ENCODE measurements at regions not wholly inside any gene's neighbourhood (a gene's known extent, or its start where the extent isn't known, plus 50 kb on each side); places are given as distances from the start of the nearest gene placed in this dataset.

DNA sequence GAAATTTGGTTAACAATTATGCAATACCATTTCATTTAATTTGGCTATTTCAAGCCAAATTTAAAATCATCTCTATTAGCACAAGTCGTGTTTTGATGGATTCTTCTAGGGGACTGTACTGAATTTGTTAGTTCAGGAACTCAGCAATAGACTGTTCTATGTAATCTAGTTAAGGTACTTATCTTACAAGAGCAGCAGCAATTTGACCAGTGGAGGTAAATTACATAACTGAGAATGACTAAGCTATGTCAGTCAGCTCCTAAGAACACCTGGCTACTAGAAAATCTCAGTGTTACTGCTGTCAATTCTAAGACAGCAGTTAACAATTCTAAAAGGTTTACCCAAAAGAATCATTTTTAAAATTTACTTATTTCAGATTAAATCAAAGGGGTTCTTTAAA lies 513.9 kb upstream of the ZWINT start:
- no peak overlapping the region for H3K4me3 ChIP-seq (ENCODE audit: low read depth, low read length)
- DNase-seq (ENCODE audit: low read depth): no peak
- TF ChIP-seq, protein P1, sequence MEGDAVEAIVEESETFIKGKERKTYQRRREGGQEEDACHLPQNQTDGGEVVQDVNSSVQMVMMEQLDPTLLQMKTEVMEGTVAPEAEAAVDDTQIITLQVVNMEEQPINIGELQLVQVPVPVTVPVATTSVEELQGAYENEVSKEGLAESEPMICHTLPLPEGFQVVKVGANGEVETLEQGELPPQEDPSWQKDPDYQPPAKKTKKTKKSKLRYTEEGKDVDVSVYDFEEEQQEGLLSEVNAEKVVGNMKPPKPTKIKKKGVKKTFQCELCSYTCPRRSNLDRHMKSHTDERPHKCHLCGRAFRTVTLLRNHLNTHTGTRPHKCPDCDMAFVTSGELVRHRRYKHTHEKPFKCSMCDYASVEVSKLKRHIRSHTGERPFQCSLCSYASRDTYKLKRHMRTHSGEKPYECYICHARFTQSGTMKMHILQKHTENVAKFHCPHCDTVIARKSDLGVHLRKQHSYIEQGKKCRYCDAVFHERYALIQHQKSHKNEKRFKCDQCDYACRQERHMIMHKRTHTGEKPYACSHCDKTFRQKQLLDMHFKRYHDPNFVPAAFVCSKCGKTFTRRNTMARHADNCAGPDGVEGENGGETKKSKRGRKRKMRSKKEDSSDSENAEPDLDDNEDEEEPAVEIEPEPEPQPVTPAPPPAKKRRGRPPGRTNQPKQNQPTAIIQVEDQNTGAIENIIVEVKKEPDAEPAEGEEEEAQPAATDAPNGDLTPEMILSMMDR (IDR thresholded peaks at IDR 0.05; ENCODE audit: insufficient read depth, low read length): no peak

DNA sequence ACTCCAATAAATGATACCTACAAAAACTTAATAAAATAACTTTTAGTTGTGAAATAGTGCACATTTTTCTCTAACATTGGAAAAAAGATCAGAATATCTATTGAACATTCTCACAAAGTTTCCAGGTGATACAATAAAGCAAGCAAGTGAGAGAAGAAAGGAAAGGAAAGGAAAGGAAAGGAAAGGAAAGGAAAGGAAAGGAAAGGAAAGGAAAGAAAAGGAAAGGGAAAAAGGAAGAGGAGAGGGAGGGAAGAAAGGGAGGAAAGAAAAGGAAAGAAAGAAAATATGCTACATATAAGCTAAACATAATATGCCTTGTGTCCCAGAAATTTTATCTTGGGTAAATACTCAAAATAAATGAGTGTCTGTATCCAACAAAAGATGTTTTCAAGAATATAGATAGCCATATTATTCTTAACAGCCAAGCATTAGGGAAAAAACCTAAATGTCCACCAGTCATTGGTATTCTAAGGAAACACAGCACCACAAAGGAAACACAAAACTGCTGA lies 510.2 kb upstream of the ZWINT start:
- TF ChIP-seq, protein P1 (IDR thresholded peaks at IDR 0.05; ENCODE audit: insufficient read depth, low read length): no peak
- no peak for DNase-seq (ENCODE audit: low read depth)
- no peak overlapping the region for H3K4me3 ChIP-seq (ENCODE audit: low read depth, low read length)

DNA sequence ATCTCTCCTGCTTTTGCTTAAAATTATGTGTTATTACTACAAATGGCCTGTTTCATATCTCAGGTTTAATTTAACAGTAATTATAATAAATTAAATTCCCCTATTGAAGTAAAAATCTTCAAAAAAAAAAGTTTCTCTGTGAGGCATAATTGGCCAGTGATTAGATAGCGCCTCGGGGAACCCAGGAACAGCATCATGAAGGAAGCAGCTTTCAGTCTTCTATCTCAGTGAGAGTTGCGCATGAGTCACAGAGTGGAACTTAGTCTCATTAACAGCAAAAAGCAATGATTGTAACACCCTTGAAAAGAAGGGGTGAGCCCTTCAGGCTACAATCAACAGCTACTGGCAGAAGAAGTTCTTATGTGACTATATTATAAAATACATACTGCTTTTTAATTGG lies 506.2 kb upstream of the ZWINT start:
- DNase-seq (ENCODE audit: low read depth): no peak
- TF ChIP-seq, protein P1 (IDR thresholded peaks at IDR 0.05; ENCODE audit: insufficient read depth, low read length): no peak
- H3K4me3 ChIP-seq (ENCODE audit: low read depth, low read length): no peak overlapping the region

DNA sequence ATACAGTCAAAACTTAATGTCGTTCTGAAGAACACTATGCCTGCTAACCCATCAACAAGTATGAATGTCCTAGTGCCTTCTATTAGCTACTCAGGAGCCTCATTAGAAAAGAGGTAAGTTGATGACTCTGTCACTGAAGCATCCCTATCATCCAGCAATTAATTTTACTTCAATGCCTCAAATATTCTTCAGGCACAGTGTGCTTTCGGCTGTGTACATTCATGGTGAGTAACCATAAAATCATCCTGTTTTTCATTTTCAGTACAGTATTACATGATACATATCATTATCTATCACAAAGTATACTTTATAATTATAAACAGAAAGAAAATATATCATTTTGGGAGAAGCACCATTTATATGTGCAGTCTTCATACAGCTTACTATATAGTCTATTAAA lies 495.5 kb upstream of the ZWINT start:
- no peak overlapping the region for H3K4me3 ChIP-seq (ENCODE audit: low read depth, low read length)
- TF ChIP-seq, protein P1 (IDR thresholded peaks at IDR 0.05; ENCODE audit: insufficient read depth, low read length): no peak
- DNase-seq (ENCODE audit: low read depth): no peak

DNA sequence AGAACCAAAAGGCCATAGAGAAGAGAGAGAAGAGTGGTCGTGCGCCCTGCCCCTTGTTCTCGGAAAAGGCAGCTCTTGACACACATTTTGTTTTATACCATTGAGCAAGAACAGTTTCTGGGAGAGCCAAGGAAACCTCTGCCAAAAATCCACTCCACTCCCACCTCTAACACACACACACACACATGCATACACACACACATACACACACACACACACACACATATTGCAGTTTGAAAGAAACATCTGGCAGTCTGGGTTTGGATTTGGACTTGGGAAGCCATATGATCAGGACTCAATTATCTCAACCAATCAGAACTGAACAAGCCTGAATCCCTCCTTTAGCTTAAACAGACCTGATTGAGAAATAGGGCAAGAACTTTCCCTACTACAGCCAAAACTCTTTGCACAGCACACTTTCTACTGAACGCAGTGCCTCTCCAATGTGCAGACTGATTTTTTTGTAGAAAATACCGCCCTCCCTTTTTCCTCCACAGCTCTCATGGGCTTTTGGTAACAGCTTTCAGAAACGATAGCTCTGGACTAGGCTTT lies 484.0 kb upstream of the ZWINT start:
- DNase-seq (ENCODE audit: low read depth): no peak
- TF ChIP-seq, protein P1 (IDR thresholded peaks at IDR 0.05; ENCODE audit: insufficient read depth, low read length): no peak

DNA sequence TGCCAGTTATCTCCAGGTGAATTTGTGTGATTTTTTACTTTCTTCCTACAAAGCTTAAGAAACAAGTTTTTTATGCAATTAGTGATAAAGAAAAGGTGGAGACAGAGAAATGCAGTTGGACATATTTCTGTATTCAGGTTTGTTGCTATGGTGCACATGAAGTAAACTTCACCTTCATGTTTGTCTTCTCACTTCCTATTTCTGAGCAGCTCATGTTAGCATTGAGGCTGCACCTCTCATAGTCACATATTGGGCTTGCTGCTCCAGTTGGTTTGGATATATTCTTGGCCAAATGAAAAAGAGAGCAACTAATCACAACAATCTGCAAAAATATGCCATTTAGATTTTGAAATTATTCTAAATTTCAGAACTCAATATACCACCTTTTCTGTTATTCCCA lies 475.6 kb upstream of the ZWINT start:
- no peak overlapping the region for H3K4me3 ChIP-seq (ENCODE audit: low read depth, low read length)
- TF ChIP-seq, protein P1 (IDR thresholded peaks at IDR 0.05; ENCODE audit: insufficient read depth, low read length): no peak
- DNase-seq (ENCODE audit: low read depth): no peak

More for the DNA sequence above, 484.0 kb upstream of the ZWINT start:
- H3K4me3 ChIP-seq (ENCODE audit: low read depth, low read length): no peak overlapping the region

DNA sequence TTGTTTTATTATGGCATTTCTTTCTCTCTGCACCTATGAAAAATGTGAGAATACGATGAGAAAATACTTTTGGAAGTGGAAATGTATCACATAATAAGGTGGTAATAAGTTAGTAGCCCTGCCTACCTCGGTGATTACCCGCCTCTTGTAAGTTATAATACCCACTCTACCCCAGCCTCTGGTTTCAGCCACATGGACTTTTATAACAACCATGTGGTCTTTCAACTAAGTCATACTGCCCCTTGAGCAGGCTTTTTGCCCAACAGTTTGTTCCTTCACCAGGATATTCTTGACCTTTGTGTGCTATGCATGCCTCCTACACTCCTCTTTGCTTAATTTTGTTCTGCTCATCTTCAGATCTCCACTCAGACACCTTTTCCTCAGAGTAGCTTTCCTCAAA lies 470.6 kb upstream of the ZWINT start:
- TF ChIP-seq, protein P1 (IDR thresholded peaks at IDR 0.05; ENCODE audit: insufficient read depth, low read length): no peak
- no peak overlapping the region for H3K4me3 ChIP-seq (ENCODE audit: low read depth, low read length)
- DNase-seq (ENCODE audit: low read depth): no peak

All from fibroblast of the aortic adventitia (primary cell).